ENCODE measurements at regions not wholly inside any gene's neighbourhood (a gene's known extent, or its start where the extent isn't known, plus 50 kb on each side); places are given as distances from the start of the nearest gene placed in this dataset.

DNA sequence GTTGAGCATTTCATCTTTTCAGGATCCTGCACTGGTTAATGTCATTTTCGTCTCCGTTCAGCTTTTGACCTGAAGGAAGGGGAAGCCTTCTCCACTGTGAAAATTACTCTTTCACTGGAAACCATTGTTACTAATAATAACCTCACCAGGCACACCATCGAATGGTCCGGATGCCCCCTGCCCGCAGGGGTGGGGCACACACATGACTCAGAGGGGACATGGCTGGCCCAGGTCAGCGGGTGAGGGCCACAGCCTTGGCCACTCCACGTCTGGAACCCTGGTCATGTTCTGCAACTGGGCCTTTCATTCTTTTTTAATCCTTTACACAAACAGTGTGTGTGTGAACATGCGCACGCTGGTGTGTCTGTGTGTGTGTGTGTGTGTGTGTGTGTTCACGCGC lies 191.8 kb downstream of the BCOR start:
- no peak for DNase-seq (ENCODE audit: extremely low read depth, low read depth, low spot score)

DNA sequence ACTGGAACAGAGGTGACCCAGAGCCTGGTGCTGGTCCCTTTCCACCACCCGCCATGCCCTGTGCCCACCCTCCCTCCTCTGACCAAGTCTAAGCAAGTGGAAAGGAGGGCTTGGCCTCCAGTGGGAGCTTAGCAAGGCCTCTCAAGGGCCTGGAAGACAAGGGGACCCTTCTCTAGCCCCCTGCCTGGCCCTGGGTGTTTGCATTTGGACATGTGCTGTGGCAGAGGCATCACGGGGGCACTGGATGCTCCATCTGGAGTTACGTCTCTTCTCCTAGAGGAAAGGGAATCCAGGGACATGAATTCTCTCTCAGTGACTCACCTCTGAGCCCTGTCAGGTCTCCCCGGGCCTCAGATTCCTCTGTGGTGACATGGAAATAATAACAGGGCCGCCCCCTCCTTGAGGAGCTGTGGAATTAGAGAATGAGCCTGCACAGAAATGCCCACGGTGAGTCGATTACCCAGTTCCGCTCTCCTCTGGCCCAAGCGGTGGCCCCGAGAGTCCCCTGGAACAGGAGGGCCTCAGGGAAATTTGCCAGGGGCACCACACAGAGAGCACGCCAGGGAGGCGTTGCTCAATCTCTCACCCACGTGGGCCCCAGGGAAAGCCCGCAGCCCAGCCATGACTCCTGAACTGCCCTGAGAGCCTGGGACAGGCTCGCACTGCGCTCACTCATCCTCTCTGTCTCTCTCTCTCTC lies 189.6 kb downstream of the BCOR start:
- peak; percentile 18 for DNase-seq (ENCODE audit: extremely low read depth, low read depth, low spot score)

DNA sequence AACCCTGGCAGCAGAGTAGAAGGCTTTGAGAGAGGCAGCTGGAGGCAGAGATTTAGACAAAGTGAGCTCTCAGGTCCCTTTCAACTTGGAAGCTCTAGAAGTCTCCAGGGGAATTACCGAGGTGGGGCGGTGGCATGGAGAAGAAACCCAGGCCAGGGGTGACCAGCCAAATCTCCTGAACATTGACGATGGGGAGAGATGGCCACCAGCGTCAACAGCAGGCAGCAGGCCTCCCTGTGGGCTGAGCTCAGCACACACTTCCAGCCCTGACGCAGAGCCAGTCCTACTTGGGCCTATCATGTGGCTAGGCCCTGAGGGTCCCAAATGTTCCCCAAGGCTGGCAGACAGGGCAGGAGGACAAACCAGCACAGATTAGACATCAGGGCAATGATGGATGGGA lies 187.8 kb downstream of the BCOR start:
- DNase-seq (ENCODE audit: extremely low read depth, low read depth, low spot score) = no peak

DNA sequence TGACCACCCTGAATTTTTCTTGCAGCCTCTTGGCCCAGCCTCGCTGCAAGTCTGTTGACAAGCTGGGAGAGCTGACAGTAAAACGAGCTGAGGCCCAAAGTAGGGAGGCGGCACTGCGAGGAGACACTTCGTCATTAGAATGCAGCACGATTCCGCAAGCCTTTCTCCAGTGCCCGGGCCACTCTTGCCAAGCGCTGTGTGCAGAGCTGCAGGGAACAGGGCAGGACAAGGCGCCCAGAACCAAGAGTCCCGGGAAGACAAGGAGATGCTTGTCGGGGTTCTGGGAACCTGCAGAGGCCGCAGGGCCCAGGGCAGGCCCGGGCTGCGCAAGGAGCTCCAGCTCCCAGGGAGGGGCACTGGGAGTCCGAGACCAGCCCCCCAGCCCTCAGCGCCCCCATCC lies 187.1 kb downstream of the BCOR start:
- DNase-seq (ENCODE audit: extremely low read depth, low read depth, low spot score) = no peak

DNA sequence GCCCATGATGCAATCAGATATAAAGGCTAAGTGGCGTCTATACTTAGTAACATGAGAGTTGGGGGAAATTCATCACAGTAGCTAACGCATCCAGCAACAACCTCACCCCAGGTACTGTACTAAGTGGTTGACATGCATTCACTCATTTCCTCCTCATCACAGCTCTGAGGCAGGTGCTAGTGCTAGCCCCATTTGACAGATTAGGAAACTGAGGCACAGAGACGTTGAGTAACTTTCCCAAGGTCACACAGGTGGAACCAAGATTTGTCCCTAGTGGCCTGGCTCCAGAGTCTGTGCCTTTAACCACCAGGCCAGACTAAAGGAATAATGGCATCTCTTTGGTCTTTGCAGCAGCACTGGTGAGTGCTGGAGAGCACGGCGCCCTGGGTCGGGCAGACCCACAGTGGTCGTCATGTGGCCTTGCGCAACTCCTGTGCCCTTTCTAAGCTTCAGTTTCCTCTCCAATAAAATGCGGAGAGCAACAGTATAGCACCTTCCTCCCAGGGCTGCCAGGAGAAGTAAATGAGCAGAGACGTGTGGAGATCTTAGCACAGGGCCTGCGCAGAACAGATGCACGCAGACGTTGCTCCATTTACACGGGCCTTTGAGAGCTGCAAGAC lies 186.4 kb downstream of the BCOR start:
- DNase-seq (ENCODE audit: extremely low read depth, low read depth, low spot score) = no peak

DNA sequence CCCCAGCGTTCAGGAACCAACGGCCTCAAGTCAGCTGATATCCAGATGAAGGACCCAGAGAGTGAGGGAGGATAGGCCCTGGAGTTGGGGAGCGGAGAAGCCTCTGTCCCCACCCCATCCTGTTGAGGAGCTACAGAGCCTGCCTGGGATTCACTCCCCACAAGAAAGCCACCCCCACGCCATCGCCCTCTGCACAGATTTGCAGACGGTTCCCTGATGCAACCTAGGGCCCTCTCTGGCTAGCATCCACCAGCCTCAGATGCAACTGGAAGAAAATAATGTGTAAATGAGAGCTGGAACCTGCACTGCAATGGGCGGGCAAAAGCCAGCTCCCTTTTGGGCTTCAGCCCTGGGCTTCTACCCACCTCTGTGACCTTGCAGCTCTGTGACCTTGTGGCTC lies 185.6 kb downstream of the BCOR start:
- no peak for DNase-seq (ENCODE audit: extremely low read depth, low read depth, low spot score)

DNA sequence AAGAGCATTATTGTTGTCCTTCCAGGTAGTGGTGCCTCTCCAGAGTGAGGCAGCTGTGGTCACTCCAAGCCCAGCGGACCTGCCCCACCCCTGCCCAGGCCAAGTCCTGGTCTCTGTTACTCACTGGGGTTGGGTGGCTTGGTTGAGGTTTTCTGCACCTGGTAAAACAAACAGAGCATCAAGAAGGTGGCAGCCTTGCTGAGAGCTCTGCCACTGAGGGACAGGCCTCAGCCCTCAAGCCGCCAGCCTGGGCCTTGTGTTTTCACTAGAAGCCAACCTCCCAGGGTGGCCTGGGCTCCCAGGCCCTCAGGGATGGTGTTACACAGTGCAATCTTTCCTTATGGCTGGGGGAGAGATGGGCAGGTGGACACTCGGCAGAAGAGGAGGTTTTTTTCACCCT lies 182.7 kb downstream of the BCOR start:
- DNase-seq (ENCODE audit: extremely low read depth, low read depth, low spot score) = no peak

DNA sequence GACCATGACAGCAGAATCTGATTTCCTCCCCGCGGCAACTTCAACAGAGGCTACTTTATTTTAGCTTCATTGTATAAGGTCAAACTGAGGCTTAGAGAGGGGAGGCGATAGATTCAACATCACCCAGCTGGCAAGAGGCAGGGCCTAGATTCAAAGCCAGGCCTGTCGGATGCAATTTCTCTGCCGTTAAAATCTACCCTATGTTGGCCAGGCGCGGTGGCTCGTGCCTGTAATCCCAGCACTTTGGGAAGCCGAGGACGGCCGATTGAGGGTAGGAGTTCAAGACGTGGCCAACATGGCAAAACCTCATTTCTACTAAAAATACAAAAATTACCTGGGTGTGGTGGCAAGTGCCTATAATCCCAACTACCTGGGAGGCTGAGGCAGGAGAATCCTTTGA lies 182.2 kb downstream of the BCOR start:
- no peak for DNase-seq (ENCODE audit: extremely low read depth, low read depth, low spot score)

DNA sequence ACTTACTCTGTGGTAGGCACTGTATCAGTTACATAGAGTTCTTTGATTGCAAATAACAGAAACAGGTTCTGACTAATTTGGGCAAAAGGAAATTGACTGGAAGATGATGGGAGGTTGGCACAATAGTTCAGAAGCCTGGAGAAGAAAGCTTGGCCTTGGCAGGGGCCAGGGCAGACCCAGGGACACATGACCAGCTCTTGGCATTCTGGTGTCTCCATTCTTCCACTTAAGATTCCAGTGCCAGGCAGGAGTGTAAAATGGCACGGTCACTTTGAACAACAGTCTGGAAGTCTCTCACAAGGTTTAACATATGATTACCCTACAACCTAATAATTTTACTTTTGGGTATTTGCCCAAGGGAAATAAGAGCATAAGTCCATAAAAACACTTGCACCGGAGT lies 175.9 kb downstream of the BCOR start:
- no peak for DNase-seq (ENCODE audit: extremely low read depth, low read depth, low spot score)

DNA sequence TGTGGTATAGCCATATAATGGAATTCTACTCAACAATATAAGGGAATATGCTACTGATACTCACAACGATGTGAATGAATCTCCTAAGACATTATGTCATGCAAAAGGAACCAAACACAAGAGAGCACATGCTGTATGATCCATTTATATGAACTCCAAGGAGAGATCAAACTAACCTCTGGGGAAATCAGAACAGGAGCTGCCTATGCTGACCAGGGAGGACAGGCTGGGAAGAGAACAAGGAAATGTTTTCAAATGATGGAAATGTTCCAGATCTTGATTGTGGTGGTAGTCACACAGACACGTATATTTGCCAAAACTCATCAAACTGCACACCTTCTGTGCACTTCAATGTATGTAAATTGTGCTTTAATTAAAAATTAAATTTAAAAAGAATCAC lies 175.3 kb downstream of the BCOR start:
- DNase-seq (ENCODE audit: extremely low read depth, low read depth, low spot score) = no peak

DNA sequence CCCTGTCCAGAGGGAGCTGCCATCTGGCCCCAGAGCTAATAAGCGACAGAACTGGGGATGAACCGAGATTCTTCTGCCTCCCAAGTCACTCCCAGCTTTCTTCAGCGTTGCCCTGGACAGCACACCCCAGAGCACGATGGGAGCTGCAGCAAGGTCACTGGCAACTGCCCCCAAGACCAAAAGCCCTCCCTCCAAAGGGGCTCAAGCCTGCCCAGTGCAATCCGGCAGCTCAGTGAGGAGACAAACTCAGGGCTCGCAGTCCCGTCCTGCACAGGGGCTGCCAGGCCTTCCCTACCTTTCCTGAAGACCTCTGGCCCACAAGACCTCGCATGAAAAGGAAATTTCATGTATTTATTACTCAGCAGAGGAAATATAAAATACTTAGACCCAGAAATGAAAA lies 174.8 kb downstream of the BCOR start:
- DNase-seq (ENCODE audit: extremely low read depth, low read depth, low spot score) = no peak

DNA sequence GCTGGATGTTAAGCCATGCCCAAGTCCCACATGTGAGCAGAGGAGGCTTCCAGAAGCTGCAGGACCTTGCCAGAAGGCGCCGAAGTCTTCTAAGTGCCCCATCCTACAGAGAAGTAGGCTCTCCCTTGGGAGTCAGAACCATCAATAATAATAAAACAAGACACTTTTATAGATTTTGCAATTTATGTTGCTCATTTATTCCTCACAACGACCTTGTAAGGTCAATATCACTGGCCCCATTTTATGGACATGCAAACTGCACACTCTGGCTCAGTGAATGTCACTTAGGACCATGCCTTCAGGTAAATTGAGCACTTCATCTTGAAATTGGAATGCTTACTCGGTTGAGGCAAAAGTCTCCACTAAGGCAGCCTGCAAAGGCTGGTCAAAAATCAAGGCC lies 170.4 kb downstream of the BCOR start:
- no peak for DNase-seq (ENCODE audit: extremely low read depth, low read depth, low spot score)

DNA sequence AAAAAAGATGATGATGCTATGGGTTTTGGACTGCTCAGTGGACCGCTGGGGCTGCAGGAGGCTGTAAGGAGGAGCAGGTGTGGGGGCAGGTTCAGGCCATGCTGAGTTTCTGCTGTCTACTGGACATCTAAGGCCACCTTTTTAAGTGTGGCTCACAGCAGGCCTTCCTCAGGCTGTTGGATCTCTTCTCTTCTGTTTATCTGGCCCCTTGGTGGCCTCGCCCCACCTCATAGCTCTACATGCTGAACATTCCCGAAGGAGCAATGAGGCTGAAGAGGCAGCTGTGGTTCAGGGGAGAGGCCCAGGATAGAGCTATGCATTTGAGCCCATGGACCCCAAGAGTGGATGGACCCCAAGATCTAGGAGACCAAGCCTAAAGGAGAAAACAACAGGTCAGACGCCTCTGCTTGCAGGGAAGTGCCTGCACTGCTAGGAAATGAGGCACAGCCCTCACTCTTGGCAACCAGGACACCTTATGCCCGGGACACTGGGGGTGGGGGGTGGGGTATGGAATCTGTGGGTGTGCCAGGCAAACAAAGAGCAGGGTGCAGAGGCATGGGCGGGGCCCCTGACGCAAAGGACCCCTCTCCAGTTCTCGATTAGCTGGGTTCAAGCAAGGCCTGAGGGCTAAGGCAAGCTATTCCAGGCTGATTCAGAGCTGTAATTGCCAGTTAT lies 168.9 kb downstream of the BCOR start:
- DNase-seq (ENCODE audit: extremely low read depth, low read depth, low spot score) = no peak

DNA sequence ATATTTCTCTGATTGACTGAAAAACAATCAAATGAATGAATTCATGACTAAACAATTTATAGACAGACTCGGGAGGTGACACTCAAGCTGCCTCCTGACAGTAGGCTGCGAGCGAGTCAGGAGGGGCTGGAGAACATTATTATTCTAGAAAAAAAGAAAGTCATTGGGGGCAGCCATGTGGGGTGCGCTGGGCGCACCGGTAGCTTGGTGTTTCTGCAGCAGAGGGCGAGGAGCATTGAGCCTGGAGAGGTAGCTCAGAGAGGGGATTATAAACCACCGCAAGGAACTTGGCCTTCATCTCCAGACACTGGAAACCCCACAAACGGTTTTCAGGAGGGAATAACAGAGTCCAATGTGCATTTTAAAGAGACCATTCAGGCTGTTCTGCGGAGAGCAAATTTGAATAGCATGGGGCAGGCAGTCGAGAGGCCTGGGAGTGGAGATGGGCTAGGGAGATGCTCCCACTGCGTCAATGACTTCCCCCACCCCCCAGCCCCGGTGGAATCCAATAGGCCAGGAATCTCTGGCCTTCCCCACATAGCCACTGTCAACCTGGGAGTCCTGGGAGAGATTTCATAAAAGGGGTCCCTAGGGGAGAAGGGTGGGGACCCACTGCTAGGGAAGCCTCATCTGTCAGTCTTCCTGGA lies 168.3 kb downstream of the BCOR start:
- DNase-seq (ENCODE audit: extremely low read depth, low read depth, low spot score) = no peak

DNA sequence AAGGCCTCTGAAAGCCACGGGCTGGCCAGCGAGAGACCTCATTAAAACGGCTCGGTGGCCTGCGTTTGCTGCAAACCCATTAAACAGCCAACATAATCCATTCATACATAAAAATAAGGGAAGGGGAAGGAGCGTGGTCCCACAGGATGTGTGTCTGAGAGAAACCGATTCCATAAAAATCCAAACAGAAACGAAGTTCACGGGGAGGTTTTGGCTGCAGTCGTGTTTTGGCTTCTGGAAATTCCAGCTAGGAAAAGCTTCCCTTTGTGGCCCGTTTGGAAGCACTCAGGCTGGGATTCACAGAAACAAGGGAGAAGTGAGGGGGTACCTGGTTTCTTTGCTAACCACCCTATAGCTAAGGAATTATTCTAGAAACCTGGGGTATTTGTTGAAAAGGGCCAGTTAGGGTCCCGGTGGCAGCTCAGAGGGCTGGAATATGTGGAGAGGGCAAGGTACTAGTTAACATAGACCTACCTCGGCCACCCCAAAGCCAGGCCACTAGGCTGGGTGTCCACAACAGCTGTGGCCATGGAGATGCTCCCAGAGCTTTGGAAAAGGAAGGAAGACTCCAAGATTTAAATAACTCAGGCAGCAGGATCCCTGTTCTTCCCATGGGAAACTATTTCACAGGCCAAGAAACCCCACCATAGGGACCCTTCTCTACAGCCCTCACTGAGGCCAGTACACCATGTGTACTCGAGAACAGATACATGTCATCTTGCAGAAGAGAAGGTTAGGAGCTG lies 166.8 kb downstream of the BCOR start:
- DNase-seq (ENCODE audit: extremely low read depth, low read depth, low spot score) = no peak

DNA sequence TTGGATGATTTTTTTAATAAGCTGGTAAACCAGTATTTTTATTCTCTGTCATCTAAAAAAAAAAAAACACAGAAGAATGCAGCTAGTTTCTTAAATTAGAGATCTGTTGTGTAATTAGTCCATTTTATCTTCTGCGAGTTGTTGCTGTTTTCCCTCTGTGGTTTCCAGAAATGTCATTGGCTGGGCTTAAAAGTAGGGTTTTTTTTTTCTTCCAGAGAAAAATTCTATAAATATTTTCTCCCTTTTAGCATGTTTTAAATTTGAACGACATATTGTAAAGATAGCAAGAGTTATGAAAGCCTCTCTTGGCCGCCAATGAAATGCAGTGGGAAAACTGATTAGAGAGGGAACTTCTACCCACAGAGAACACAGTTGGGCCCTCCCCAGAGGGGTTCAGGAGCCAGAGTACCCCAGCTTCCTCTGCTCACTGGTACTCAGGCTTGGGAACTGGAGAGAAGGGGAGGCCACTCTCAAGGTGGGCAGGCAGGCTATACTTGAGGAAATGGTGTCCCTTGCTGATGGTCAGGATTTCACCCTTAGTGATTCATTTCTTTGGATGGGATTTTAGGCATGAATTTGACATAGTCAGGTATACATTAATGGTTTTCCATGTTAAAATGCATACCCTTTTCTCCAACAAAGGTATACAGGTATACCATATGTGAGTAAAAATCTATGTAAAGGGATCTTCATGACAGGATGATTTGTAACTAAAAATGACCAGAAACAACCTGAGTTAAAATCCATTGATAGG lies 166.1 kb downstream of the BCOR start:
- no peak for DNase-seq (ENCODE audit: extremely low read depth, low read depth, low spot score)

DNA sequence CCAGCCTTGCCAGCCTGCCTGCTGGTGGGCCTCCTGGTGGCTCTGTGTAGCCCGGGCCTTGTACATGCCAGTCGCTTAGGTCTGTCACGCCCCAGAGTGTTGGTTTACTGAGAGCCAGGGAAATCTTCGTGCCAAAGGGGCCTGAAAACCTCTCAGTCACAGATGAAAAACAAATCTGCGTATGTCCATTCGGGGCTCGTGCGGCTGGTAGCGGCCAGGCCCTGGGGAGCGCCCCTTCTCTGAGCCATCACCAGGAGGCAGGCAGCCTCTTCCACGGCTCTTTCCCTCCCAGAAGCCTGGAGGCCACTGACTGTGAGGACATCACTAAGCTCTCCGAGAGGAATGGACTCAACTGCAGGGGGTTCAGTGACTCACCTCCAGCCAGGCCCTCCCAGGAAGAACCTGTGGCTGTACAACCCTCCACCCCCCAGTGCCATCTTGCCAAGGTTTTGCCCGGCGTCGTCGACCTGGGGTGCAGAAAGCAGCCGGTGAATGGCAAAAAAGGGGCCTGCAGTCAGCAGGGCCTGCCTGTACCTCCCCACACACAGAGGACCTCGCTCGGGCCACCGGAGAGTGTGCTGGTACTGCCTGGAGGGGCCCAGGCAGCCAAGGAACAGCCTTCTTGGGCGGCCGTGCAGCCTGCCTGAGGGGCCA lies 162.2 kb downstream of the BCOR start:
- DNase-seq (ENCODE audit: extremely low read depth, low read depth, low spot score) = no peak

DNA sequence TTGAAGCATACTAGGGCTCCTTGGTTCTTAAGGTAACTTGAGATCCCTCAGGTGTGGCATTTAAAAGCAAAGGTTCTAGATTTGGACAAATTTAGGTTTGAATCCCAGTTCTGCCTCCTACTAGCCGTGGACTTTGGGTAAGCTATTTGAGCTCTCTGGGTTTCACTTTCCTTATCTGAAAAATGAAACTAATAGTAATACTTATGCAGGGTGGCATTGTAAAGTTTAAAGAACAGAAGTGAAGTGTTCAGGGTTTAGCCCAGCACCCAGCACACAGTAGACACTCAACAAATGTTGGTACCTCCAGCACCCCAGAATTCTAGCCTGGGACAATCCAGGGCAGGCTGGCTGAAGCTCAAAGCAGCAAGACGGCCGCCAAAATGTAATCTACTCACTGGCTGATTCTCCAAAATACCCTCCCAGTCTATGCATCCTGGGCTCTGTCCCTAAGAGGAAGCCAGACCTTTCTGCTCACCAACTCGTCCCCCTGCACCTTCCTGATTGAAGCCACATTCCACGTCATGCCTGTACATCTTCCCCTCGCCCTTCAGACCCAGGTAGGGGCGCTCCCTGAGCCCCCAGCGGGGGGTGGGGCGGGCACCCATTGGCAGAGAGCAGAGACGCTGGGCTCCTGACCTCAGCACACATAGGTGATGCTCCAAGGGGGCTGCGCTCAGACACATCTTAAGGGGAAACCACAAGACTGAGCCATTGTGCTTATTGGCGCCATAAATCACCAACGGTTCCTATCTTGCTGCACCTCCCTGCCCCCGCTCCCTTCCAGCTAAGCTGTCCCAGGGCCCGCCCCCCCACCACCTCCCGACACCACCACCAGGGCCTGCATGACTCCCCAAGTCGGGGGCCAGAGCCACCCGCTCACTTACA lies 160.6 kb downstream of the BCOR start:
- no peak for DNase-seq (ENCODE audit: extremely low read depth, low read depth, low spot score)

DNA sequence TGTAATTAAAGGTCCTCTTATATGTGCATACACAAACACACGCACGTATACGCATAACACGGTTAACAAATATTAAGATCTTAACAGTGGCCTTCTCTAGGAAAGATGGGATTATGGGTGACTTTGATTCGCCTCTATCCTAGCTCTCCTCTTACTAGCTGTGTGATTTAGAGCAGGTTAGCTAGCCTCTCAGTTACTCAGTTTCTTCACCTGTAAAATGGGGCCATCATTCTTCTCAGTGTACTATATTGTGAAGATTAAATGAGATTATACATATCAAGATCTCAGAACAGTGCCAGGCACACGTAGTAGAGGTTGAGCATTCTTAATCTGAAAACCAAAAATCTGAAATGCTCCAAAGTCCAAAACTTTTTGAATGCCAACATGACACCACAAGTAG lies 159.3 kb downstream of the BCOR start:
- no peak for DNase-seq (ENCODE audit: extremely low read depth, low read depth, low spot score)

Data from glomerular endothelial cell (primary cell).